Epithelial cell of proximal tubule (primary cell): ENCODE measurements at regions not wholly inside any gene's neighbourhood (a gene's known extent, or its start where the extent isn't known, plus 50 kb on each side); places are given as distances from the start of the nearest gene placed in this dataset.

Source experiments
- DNase-seq: peaks from one replicate; pipeline ENCODE4 v3.0.0-alpha.2; 2011; ENCODE audit warnings: low read depth
- H3K4me3 ChIP-seq: 2 replicates; pipeline ENCODE4 v1.5.1; 2011; ENCODE audit warnings: low read depth, mild to moderate bottlenecking, low read length
- CTCF ChIP-seq: conservative IDR thresholded peaks from 2 replicates; pipeline ENCODE4 v1.5.1; 2012; ENCODE audit warnings: low read depth, mild to moderate bottlenecking, low read length

GRCh38 chr4:14641871-14642270, 360.4 kb upstream of the CPEB2 start:
- no peak for DNase-seq
- TF ChIP-seq CTCF, result no peak
- H3K4me3 ChIP-seq, result no peak overlapping the region

GRCh38 chr4:14644580-14645282, 357.6 kb upstream of the CPEB2 start:
- TF ChIP-seq CTCF, result no peak
- no peak overlapping the region for H3K4me3 ChIP-seq
- DNase-seq, result no peak

GRCh38 chr4:14646831-14647230, 355.4 kb upstream of the CPEB2 start:
- DNase-seq, result no peak
- no peak for TF ChIP-seq CTCF
- no peak overlapping the region for H3K4me3 ChIP-seq

GRCh38 chr4:14650127-14650526, 352.2 kb upstream of the CPEB2 start:
- DNase-seq, result no peak
- TF ChIP-seq CTCF, result no peak
- H3K4me3 ChIP-seq, result no peak overlapping the region

GRCh38 chr4:14652522-14652921, 349.8 kb upstream of the CPEB2 start:
- DNase-seq, result no peak
- TF ChIP-seq CTCF, result no peak
- H3K4me3 ChIP-seq, result no peak overlapping the region

GRCh38 chr4:14653338-14653737, 348.9 kb upstream of the CPEB2 start:
- no peak for TF ChIP-seq CTCF
- DNase-seq, result no peak
- no peak overlapping the region for H3K4me3 ChIP-seq

GRCh38 chr4:14659286-14659685, 343.0 kb upstream of the CPEB2 start:
- H3K4me3 ChIP-seq, result no peak overlapping the region
- no peak for TF ChIP-seq CTCF
- DNase-seq, result no peak
